GM10266 (cell line): ENCODE measurements at regions not wholly inside any gene's neighbourhood (a gene's known extent, or its start where the extent isn't known, plus 50 kb on each side); places are given as distances from the start of the nearest gene placed in this dataset.
"Not testable (repeated sequence)": the region's sequence is repeated elsewhere in the genome, so short reads cannot be mapped to it uniquely, and the experiment has no call there.

Experiments used
- DNase-seq: peaks from one replicate; pipeline ENCODE4 v3.0.0; 2012; ENCODE audit errors: extremely low spot score

DNA sequence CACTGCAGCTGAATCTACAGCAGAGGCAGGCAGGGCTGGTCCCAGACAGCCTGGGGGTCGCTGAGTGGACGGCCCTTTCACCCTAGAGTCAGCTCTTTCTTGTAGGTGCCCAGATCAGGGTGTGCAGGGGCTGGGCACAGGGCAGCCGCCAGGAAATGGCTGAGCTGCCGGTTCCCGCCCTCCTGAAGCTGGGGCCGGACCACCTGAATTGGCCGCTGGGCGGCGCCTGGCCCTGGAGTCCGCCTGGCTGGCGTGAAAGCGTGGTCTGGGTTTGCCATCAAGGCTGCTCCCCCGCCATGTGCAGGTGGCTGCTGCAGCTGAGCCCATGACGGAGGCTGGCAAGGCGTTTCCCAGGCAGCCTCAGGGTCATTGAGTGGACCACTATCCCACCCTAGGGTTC is 85.7 kb downstream of the POTEM start:
- DNase-seq: not testable (repeated sequence)

DNA sequence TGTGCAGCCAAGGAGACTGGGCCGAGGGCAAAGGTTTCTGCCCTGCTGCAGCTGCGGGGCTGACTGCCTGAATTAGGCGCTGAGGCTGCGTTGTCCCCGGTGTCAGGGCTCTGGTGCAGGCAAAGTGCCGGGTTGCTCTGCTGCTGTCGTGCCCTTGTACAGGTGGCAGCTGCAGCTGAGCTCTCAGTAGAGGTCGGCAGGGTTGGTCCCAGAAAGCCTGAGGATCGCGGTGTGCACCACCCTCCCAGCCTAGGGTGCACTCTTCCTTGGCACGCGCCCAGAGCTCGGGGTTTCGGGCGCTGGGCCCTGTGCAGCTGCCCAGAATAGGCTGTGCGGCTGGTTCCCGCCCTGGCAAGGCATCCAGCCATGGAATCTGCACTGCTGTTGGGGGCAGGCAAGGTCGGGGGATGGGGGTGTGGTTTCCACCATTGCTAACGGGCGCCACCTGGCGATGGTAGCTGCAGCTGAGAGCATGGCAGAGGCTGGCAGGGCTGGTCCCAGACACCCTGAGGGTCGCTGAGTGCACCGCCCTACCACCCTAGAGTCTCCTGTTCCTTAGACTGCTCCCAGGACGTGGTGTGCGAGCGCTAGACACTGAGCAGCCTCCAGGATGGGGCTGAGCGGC is 86.3 kb downstream of the POTEM start:
- not testable (repeated sequence) for DNase-seq

DNA sequence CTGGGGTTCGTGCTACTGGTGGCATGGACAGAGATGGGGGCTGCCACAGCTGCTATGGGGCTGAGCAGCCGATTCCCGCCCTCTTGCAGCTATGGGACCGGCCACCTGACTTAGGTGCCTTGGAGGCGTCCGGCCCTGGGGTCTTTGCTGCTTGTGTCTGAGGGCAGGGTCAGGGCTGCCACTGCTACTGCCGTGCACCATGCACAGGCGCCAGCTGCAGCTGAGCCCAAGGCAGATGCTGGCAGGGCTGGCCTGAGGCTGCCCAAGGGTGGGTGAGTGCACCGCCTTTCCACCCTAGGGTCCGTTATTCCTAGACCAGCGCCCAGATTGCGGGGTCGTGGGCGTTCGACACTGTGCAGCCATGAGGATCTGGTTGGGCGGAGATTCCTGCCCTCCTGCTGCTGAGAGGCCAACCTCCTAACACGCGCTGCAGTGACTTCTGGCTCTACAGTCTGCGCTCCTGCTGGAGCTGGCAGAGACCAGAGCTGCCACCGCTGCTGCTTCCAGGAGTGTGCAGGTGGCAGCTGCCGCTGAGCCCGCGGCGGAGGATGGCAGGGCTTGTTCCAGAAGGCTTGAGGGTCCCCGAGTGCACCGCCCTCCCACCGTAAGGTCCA is 87.0 kb downstream of the POTEM start:
- DNase-seq: not testable (repeated sequence)

DNA sequence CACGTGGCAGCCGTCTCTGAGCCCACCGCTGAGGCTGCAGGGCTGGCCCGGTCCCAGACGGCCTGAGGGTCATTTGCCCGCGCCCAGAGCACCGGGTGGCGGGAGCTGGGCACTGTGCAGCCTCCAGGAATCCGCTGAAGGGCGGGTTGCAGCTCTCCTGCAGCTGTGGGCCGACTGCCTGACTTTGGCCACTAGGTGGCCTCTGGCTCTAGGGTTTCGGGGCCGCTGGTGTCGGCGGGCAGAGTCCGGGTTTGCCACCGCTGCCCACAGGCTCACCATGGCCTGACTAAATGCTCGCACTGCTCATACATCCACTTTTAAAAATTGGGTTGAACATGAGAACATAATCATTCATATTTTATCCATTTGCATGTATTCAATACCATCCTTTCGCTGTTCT is 87.7 kb downstream of the POTEM start:
- DNase-seq: not testable (repeated sequence)

GRCh38 chr14:19059066-19059465 is 91.8 kb downstream of the POTEM start:
- DNase-seq: not testable (repeated sequence)

GRCh38 chr14:19061689-19062450 is 94.6 kb downstream of the POTEM start:
- not testable (repeated sequence) for DNase-seq

DNA sequence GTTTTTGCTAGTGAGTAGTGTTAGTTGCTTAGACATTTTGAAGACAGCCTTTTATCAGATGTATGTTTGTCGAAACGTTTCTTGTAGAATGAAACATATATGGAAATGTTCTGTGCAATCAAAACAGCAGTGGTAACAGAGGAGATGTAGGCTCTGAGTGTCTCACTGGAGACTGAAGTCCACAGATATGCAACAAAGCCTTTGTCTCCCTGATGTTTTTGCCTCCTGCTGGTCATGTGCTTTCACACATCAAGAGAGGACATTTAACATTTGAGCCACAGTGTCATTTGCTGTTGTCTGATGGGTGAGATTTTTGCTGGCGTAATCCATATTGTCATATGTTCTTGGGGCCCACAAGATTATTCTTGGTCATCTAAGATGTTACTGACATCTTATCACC is 101.7 kb downstream of the POTEM start:
- DNase-seq: not testable (repeated sequence)

DNA sequence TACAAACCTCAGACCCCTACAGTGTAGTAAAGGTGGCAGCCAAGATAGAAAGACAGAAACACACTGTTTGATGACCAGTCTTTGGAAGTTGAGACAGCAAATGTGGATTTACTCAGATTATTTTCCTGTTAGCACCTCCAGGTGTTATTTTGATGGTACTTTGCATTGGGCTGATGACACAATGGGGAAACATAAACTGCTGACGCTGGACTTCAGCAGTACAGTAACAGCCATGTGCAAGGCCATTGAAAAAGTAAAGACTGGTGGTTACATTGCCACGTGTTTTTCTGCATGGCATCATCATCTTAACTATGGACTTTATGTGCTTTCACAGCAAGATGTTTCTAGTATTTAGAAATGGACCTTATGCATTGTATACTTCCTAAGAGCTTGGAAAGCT is 105.3 kb downstream of the POTEM start:
- DNase-seq: not testable (repeated sequence)

- DNase-seq: not testable (repeated sequence)
Observed at GRCh38 chr14:19088632-19089031, 121.4 kb downstream of the POTEM start.

DNA sequence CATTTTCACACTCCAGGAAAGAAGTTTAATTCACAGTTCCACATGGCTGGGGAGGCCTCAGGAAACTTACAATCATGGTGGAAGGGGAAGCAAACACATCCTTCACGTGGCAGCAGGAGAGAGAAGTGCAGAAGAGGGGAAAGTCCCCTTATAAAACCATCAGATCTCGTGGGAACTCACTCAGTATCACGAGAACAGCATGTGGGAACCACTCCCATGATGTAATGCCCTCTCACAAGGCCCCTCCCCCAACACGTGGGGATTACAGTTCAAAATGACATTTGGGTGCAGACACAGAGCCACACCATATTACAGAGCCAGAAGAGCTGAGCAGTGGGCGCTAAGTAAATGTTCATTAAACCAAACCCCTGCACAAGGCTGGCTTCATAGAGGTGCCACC is 126.0 kb downstream of the POTEM start:
- DNase-seq: not testable (repeated sequence)

DNA sequence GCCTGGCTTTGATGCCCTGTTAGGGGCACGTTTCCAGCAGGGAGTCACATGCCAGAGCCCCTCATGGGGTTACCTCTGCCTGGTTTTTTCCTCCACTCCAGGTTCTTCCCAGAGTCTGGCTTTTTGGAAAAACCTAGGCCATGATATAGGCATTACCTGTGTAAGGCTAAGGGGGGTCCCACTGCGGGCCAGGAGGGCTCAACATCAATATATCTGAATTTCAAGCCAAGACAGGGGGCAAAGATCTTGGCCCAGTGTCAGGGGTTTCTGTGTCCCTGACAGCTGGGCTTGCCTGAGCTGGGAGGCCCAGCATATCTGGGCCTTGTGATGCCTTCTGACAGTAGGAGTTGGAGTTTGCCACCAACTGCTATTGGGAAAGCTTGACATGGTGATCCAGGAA is 127.5 kb downstream of the POTEM start:
- not testable (repeated sequence) for DNase-seq

DNA sequence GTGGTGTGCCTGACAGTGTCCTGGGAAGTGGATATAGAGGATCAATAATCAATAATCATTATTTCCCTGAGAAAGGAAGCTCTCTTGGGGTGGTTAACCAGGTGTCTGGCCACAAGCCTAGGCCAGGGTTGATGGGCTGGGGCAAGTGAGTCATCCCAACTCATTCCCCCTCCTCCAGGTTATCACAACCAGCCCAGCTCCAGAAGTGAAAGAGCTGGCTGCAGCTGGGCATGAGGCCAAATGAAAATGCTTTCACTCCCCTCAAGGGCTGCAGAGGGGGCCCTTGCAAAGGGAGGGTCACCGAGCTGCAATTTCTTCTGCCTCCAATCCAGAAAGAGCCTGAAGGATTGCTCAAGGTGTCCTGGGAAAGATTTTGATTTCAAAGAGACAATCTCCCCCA is 127.9 kb downstream of the POTEM start:
- not testable (repeated sequence) for DNase-seq

DNA sequence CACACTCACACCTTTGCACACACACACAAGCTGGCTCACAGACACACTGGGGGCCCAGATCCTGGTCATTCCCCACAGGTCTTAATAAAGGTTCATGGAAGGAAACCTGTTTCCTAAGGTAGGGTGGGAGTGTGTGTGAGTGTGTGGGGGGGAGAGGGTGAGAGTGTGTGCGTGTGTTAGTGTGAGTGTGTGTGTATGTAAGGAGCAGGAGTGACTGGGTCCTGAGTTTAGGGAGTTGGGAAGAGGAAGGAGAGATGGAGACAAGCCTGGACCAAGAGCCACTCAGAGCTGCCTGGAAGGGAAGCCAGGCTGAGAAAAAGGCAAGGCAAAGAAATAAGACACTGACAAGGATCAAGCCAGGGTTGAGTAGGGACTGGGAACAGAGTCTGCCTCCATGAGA is 129.2 kb downstream of the POTEM start:
- DNase-seq: not testable (repeated sequence)

GRCh38 chr14:19096876-19097275 is 129.6 kb downstream of the POTEM start:
- DNase-seq: peak; percentile 8

- not testable (repeated sequence) for DNase-seq
Observed at GRCh38 chr14:19097306-19097705, 130.1 kb downstream of the POTEM start.

GRCh38 chr14:19097750-19098149 is 130.5 kb downstream of the POTEM start:
- DNase-seq: not testable (repeated sequence)

DNA sequence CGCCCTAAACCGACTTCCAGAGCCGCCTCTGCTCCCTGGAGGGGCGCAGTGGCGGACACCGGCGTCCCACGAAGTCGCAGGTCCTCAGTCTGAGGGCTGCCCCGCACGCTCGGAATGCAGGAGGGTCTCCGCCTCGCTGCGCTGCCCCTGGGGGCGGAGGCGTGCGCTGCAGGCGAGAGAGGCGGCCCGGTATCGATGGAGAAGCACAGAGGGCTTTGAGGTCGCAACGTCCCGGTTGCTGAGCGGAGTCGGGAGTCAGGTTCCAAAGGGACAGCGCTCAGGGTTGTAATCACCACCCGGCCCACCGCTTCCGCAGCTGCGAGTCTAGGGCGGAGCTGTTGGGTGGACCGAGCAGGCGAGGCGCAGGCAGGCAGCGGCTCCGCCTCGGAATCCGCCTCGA is 131.0 kb downstream of the POTEM start:
- not testable (repeated sequence) for DNase-seq

- not testable (repeated sequence) for DNase-seq
Observed at GRCh38 chr14:19098732-19099131, 131.5 kb downstream of the POTEM start.

DNA sequence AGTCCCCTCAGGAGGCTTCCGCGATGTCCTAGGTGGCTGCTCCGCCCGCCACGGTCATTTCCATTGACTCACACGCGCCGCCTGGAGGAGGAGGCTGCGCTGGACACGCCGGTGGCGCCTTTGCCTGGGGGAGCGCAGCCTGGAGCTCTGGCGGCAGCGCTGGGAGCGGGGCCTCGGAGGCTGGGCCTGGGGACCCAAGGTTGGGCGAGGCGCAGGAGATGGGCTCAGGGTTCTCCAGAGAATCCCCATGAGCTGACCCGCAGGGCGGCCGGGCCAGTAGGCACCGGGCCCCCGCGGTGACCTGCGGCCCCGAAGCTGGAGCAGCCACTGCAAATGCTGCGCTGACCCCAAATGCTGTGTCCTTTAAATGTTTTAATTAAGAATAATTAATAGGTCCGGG is 132.1 kb downstream of the POTEM start:
- not testable (repeated sequence) for DNase-seq

GRCh38 chr14:19099939-19100338 is 132.7 kb downstream of the POTEM start:
- not testable (repeated sequence) for DNase-seq

GRCh38 chr14:19105551-19105950 is 138.3 kb downstream of the POTEM start:
- DNase-seq: not testable (repeated sequence)

DNA sequence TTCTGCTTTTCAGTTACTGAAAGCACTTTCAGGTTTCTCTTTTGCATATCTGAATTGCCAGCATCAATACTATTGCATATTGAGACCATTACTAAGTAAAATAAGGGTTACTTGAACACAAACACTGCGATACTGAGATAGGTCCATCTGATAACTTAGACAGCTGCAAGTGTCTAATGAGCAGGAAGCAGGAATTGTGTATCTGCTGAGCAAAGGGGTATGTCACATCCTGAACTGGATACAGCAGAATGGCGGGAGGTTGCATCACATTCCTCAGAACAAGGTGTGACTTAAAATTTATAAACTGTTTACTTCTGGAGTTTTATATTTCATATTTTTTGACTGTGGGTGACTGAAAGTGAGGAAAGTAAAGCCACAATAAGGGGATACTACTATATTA is 142.7 kb downstream of the POTEM start:
- DNase-seq: not testable (repeated sequence)
